Astrocyte (in vitro differentiated cells and primary cell): ENCODE measurements at regions not wholly inside any gene's neighbourhood (a gene's known extent, or its start where the extent isn't known, plus 50 kb on each side); places are given as distances from the start of the nearest gene placed in this dataset.

Experiments used
- CTCF ChIP-seq: IDR thresholded peaks from 2 replicates; pipeline ENCODE4 v1.5.1; 2011; ENCODE audit warnings: low read depth, mild to moderate bottlenecking, inconsistent platforms, low read length, moderate library complexity; ENCODE audit not compliant: insufficient read depth
- EZH2 ChIP-seq: IDR thresholded peaks from 2 replicates; pipeline ENCODE4 v1.6.1; 2012; ENCODE audit warnings: mild to moderate bottlenecking, low read length, inconsistent platforms; ENCODE audit not compliant: insufficient read depth

GRCh38 chr17:51467336-51467735 is 207.0 kb downstream of the UTP18 start:
- TF ChIP-seq CTCF, result no peak
- no peak for TF ChIP-seq EZH2
